AG04450 (cell line): ENCODE measurements at regions not wholly inside any gene's neighbourhood (a gene's known extent, or its start where the extent isn't known, plus 50 kb on each side); places are given as distances from the start of the nearest gene placed in this dataset.
"Not testable (repeated sequence)": the region's sequence is repeated elsewhere in the genome, so short reads cannot be mapped to it uniquely, and the experiment has no call there.

Experiments used
- CTCF ChIA-PET: fragments of 300-600, 350-600 bp; formaldehyde crosslinking; extraction: SDS; loops from one replicate; lab custom pipeline; 2022; ENCODE audit warnings: antibody characterized with exemption, inconsistent platforms; lab: Charles Lee
- POLR2A ChIA-PET: fragments of 350-600 bp; formaldehyde crosslinking; extraction: SDS; loops from one replicate; lab custom pipeline; 2021; ENCODE audit warnings: antibody characterized with exemption, inconsistent platforms; lab: Yijun Ruan, JAX
- DNase-seq: peaks from one replicate; pipeline ENCODE4 v3.0.0-alpha.2; 2011; ENCODE audit warnings: low read depth, low spot score
- H3K27ac ChIP-seq: one replicate; pipeline ENCODE4 v1.5.1; 2012; ENCODE audit warnings: low read depth, low read length, control low read depth
- H3K27me3 ChIP-seq: one replicate; pipeline ENCODE4 v1.6.0; 2012; ENCODE audit warnings: low read length; ENCODE audit not compliant: control insufficient read depth, insufficient read depth
- H3K4me3 ChIP-seq: 2 replicates; pipeline ENCODE4 v1.5.1; 2011; ENCODE audit warnings: mild to moderate bottlenecking, low read depth, low read length, control low read depth
- H3K9me3 ChIP-seq: 2 replicates; pipeline ENCODE4 v1.5.1; 2012; ENCODE audit warnings: low read length; ENCODE audit not compliant: control insufficient read depth, insufficient read depth
- CTCF ChIP-seq: IDR thresholded peaks from 2 replicates; pipeline ENCODE4 v1.5.1; 2011; ENCODE audit warnings: low read depth, low read length, control low read depth, inconsistent platforms

- Histone ChIP-seq H3K27ac (no peak overlapping the region), H3K27me3 (no peaks in the 10 kb centered on the region), H3K4me3 (no peak overlapping the region), H3K9me3 (no peaks in the 10 kb centered on the region)
- CTCF ChIA-PET = no interaction called here
- no peak for TF ChIP-seq CTCF
- no peak for DNase-seq
- POLR2A ChIA-PET = no interaction called here
Measured at GRCh38 chr2:146697307-146697706, 1147.5 kb upstream of the ACVR2A start.

- H3K27me3 ChIP-seq, POLR2A ChIA-PET, DNase-seq, H3K4me3 ChIP-seq, H3K27ac ChIP-seq, H3K9me3 ChIP-seq, CTCF ChIA-PET: not testable (repeated sequence)
Measured at GRCh38 chr2:146696787-146697186, 1148.0 kb upstream of the ACVR2A start.

GRCh38 chr2:146681991-146682390 lies 1162.8 kb upstream of the ACVR2A start:
- H3K27me3 ChIP-seq = no peaks in the 10 kb centered on the region
- DNase-seq = no peak
- TF ChIP-seq CTCF = no peak
- H3K9me3 ChIP-seq = no peaks in the 10 kb centered on the region; the same call in 1 of the 2 replicates
- no peak overlapping the region for H3K27ac ChIP-seq
- ChIA-PET POLR2A (no interaction called here), CTCF (no interaction called here)
- H3K4me3 ChIP-seq = no peak overlapping the region

GRCh38 chr2:146678516-146678915 lies 1166.3 kb upstream of the ACVR2A start:
- CTCF ChIA-PET = no interaction called here
- POLR2A ChIA-PET = no interaction called here

GRCh38 chr2:146677280-146677679 lies 1167.5 kb upstream of the ACVR2A start:
- ChIA-PET POLR2A (no interaction called here), CTCF (no interaction called here)
- no peaks in the 10 kb centered on the region for H3K27me3 ChIP-seq
- peak; percentile 23 for TF ChIP-seq CTCF
- H3K27ac ChIP-seq = no peak overlapping the region
- no peak for DNase-seq
- no peaks in the 10 kb centered on the region; the same call in 1 of the 2 replicates for H3K9me3 ChIP-seq
- no peak overlapping the region for H3K4me3 ChIP-seq

More at GRCh38 chr2:146678516-146678915, 1166.3 kb upstream of the ACVR2A start:
- no peak for DNase-seq
- TF ChIP-seq CTCF = no peak
- H3K27ac ChIP-seq = no peak overlapping the region
- no peaks in the 10 kb centered on the region; the same call in 1 of the 2 replicates for H3K9me3 ChIP-seq
- no peak overlapping the region for H3K4me3 ChIP-seq
- H3K27me3 ChIP-seq = no peaks in the 10 kb centered on the region

- CTCF ChIA-PET = no interaction called here
- no peak for DNase-seq
- TF ChIP-seq CTCF = no peak
- H3K4me3 ChIP-seq = no peak overlapping the region
- no peak overlapping the region for H3K27ac ChIP-seq
- H3K27me3 ChIP-seq = no peaks in the 10 kb centered on the region
- no peaks in the 10 kb centered on the region for H3K9me3 ChIP-seq
- POLR2A ChIA-PET = no interaction called here
Measured at GRCh38 chr2:146669735-146670134, 1175.1 kb upstream of the ACVR2A start.
